HEK293 (cell line): ENCODE measurements at regions not wholly inside any gene's neighbourhood (a gene's known extent, or its start where the extent isn't known, plus 50 kb on each side); places are given as distances from the start of the nearest gene placed in this dataset.

Source experiments
- CTCF ChIA-PET: fragments of 350-600 bp; formaldehyde crosslinking; extraction: SDS; loops from one replicate; lab custom pipeline; 2021; ENCODE audit warnings: antibody characterized with exemption; lab: Yijun Ruan, JAX
- POLR2A ChIA-PET: fragments of 300-600 bp; formaldehyde crosslinking; extraction: SDS; loops from one replicate; lab custom pipeline; 2020; ENCODE audit warnings: antibody characterized with exemption, inconsistent platforms; lab: Yijun Ruan, JAX
- H3K27ac ChIP-seq: fragments of 200-500 bp; sonication (Bioruptor generic); 2 replicates; pipeline ENCODE4 v1.5.1; 2014; ENCODE audit warnings: low read depth, low read length, control low read depth, inconsistent platforms; ENCODE audit errors: extremely low read depth
- H3K36me3 ChIP-seq, 2 experiments: fragments of 200-500 bp in 1 of 2; sonication (Bioruptor generic) in 1 of 2; 1 replicate in 1 of 2; 2 replicates in 1 of 2; pipeline ENCODE4 v1.5.1; 2014 to 2017; ENCODE audit warnings: inconsistent platforms in 2 of 2, low read length in 2 of 2; ENCODE audit not compliant: control insufficient read depth in 2 of 2, insufficient read depth in 1 of 2
- H3K4me1 ChIP-seq: fragments of 200-500 bp; sonication (Bioruptor generic); 2 replicates; pipeline ENCODE4 v1.5.1; 2014; ENCODE audit warnings: mild to moderate bottlenecking, low read length, inconsistent platforms; ENCODE audit not compliant: control insufficient read depth, insufficient read depth
- H3K4me3 ChIP-seq: 2 replicates; pipeline ENCODE4 v1.5.1; 2011; ENCODE audit warnings: low read depth, mild to moderate bottlenecking, control low read depth, low read length, moderate library complexity
- H3K9me3 ChIP-seq: fragments of 200-500 bp; sonication (Bioruptor generic); 2 replicates; pipeline ENCODE4 v1.5.1; 2014; ENCODE audit warnings: low read depth, low read length, inconsistent platforms; ENCODE audit not compliant: control insufficient read depth, insufficient read depth
- ATF2 ChIP-seq: fragments of 450-650 bp; formaldehyde crosslinking; IDR thresholded peaks from 2 replicates; pipeline ENCODE4 v1.5.1; 2016; ENCODE audit warnings: missing biosample characterization, missing genetic modification characterization, low read depth
- ELK4 ChIP-seq: IDR thresholded peaks from 2 replicates; pipeline ENCODE4 v1.6.1; 2011; ENCODE audit warnings: mild to moderate bottlenecking, low read depth, low read length, borderline replicate concordance
- HOXA7 ChIP-seq: sonication (generic); formaldehyde crosslinking; IDR thresholded peaks from 2 replicates; pipeline ENCODE4 v1.8.1; 2022; ENCODE audit warnings: missing genetic modification reagents, borderline replicate concordance
- KLF16 ChIP-seq: fragments of 450-650 bp; formaldehyde crosslinking; IDR thresholded peaks from 2 replicates; pipeline ENCODE4 v1.5.1; 2017; ENCODE audit warnings: missing biosample characterization, missing genetic modification characterization
- OSR2 ChIP-seq: fragments of 450-650 bp; formaldehyde crosslinking; IDR thresholded peaks from 2 replicates; pipeline ENCODE4 v1.5.1; 2016; ENCODE audit warnings: missing biosample characterization, missing genetic modification characterization
- SCRT2 ChIP-seq: fragments of 450-650 bp; formaldehyde crosslinking; IDR thresholded peaks from 2 replicates; pipeline ENCODE4 v1.5.1; 2016; ENCODE audit warnings: missing biosample characterization, missing genetic modification characterization
- YY1 ChIP-seq: fragments of 450-650 bp; formaldehyde crosslinking; IDR thresholded peaks from 2 replicates; pipeline ENCODE4 v1.5.1; 2018; ENCODE audit warnings: missing biosample characterization, missing genetic modification characterization
- ZBTB17 ChIP-seq: fragments of 450-650 bp; formaldehyde crosslinking; IDR thresholded peaks from 2 replicates; pipeline ENCODE4 v1.5.1; 2016; ENCODE audit warnings: missing biosample characterization, missing genetic modification characterization
- ZBTB7A ChIP-seq: fragments of 450-650 bp; formaldehyde crosslinking; IDR thresholded peaks from 2 replicates; pipeline ENCODE4 v1.5.1; 2016; ENCODE audit warnings: low read depth, missing biosample characterization, missing genetic modification characterization
- ZBTB8A ChIP-seq: fragments of 450-650 bp; formaldehyde crosslinking; IDR thresholded peaks from 2 replicates; pipeline ENCODE4 v1.5.1; 2016; ENCODE audit warnings: missing biosample characterization, missing genetic modification characterization
- ZFP3 ChIP-seq: fragments of 450-650 bp; formaldehyde crosslinking; IDR thresholded peaks from 2 replicates; pipeline ENCODE4 v1.5.1; 2016; ENCODE audit warnings: low read depth, missing biosample characterization, missing genetic modification characterization
- ZNF133 ChIP-seq: fragments of 450-650 bp; formaldehyde crosslinking; IDR thresholded peaks from 2 replicates; pipeline ENCODE4 v1.5.1; 2016; ENCODE audit warnings: missing biosample characterization, missing genetic modification characterization
- ZNF157 ChIP-seq: fragments of 450-650 bp; formaldehyde crosslinking; IDR thresholded peaks from 2 replicates; pipeline ENCODE4 v1.5.1; 2016; ENCODE audit warnings: missing biosample characterization, missing genetic modification characterization
- ZNF169 ChIP-seq: fragments of 450-650 bp; formaldehyde crosslinking; IDR thresholded peaks from 2 replicates; pipeline ENCODE4 v1.5.1; 2016; ENCODE audit warnings: missing biosample characterization, missing genetic modification characterization
- ZNF184 ChIP-seq: fragments of 450-650 bp; IDR thresholded peaks from 2 replicates; pipeline ENCODE4 v1.5.1; 2018; ENCODE audit warnings: missing biosample characterization, mild to moderate bottlenecking, missing genetic modification characterization
- ZNF223 ChIP-seq: fragments of 450-650 bp; formaldehyde crosslinking; IDR thresholded peaks from 2 replicates; pipeline ENCODE4 v1.5.1; 2016; ENCODE audit warnings: missing biosample characterization, missing genetic modification characterization
- ZNF280C ChIP-seq: fragments of 450-650 bp; formaldehyde crosslinking; IDR thresholded peaks from 2 replicates; pipeline ENCODE4 v1.5.1; 2016; ENCODE audit warnings: missing biosample characterization, missing genetic modification characterization
- ZNF335 ChIP-seq: fragments of 450-650 bp; formaldehyde crosslinking; conservative IDR thresholded peaks from 2 replicates; pipeline ENCODE4 v1.5.1; 2016; ENCODE audit warnings: missing biosample characterization, missing genetic modification characterization
- ZNF501 ChIP-seq: fragments of 450-650 bp; formaldehyde crosslinking; IDR thresholded peaks from 2 replicates; pipeline ENCODE4 v1.5.1; 2016; ENCODE audit warnings: missing biosample characterization, missing genetic modification characterization
- ZNF518A ChIP-seq: fragments of 450-650 bp; formaldehyde crosslinking; conservative IDR thresholded peaks from 2 replicates; pipeline ENCODE4 v1.5.1; 2016; ENCODE audit warnings: low read depth, missing biosample characterization, missing genetic modification characterization
- ZNF571 ChIP-seq: fragments of 450-650 bp; formaldehyde crosslinking; IDR thresholded peaks from 2 replicates; pipeline ENCODE4 v1.5.0; 2017; ENCODE audit warnings: missing biosample characterization, missing genetic modification characterization
- ZNF580 ChIP-seq: fragments of 450-650 bp; formaldehyde crosslinking; IDR thresholded peaks from 2 replicates; pipeline ENCODE4 v1.5.1; 2016; ENCODE audit warnings: missing biosample characterization, missing genetic modification characterization
- ZNF654 ChIP-seq: fragments of 450-650 bp; formaldehyde crosslinking; IDR thresholded peaks from 2 replicates; pipeline ENCODE4 v1.5.1; 2016; ENCODE audit warnings: low read depth, missing biosample characterization, missing genetic modification characterization
- ZNF658 ChIP-seq: fragments of 450-650 bp; formaldehyde crosslinking; IDR thresholded peaks from 2 replicates; pipeline ENCODE4; 2016; ENCODE audit warnings: missing biosample characterization, missing genetic modification characterization
- ZNF660 ChIP-seq: fragments of 450-650 bp; IDR thresholded peaks from 2 replicates; pipeline ENCODE4 v1.5.1; 2018; ENCODE audit warnings: missing biosample characterization, mild to moderate bottlenecking, missing genetic modification characterization
- ZNF747 ChIP-seq: fragments of 450-650 bp; formaldehyde crosslinking; IDR thresholded peaks from 2 replicates; pipeline ENCODE4 v1.5.1; 2016; ENCODE audit warnings: missing biosample characterization, missing genetic modification characterization
- ZNF777 ChIP-seq: fragments of 450-650 bp; formaldehyde crosslinking; IDR thresholded peaks from 2 replicates; pipeline ENCODE4 v1.5.1; 2017; ENCODE audit warnings: missing biosample characterization, missing genetic modification characterization, borderline replicate concordance
- ZNF830 ChIP-seq: fragments of 450-650 bp; IDR thresholded peaks from 2 replicates; pipeline ENCODE4 v1.5.0; 2018; ENCODE audit warnings: missing biosample characterization, missing genetic modification characterization, low read depth, mild to moderate bottlenecking, moderate library complexity
- ZSCAN16 ChIP-seq: fragments of 450-650 bp; formaldehyde crosslinking; IDR thresholded peaks from 2 replicates; pipeline ENCODE4 v1.5.1; 2016; ENCODE audit warnings: missing biosample characterization, missing genetic modification characterization

- TF ChIP-seq ATF2 (no peak), ZBTB7A (no peak), ZBTB8A (tag by site-specific recombination) (no peak), ZNF660 (no peak), ZNF223 (tag by site-specific recombination) (no peak), ZNF169 (tag by site-specific recombination) (no peak), ZNF335 (tag by site-specific recombination) (no peak), ZNF654 (tag by site-specific recombination) (no peak), OSR2 (tag by site-specific recombination) (no peak), ZNF777 (no peak)
These were observed 118.7 kb upstream of the CDKN3 start (continued) for GRCh38 chr14:54278087-54278486.

GRCh38 chr14:54278665-54279295 lies 118.0 kb upstream of the CDKN3 start:
- POLR2A ChIA-PET = interaction anchor here (0.6 kb wide), 1 partner anchor 322 kb away, joined by 3 read pairs; the partner anchor contains the start of gene BMP4
- CTCF ChIA-PET = interaction anchor here (0.5 to 0.9 kb wide), 2 partner anchors 50 to 610 kb away, joined by 3 read pairs; no protein-coding TSS in a partner anchor

More at GRCh38 chr14:54278665-54279295, 118.0 kb upstream of the CDKN3 start:
- Histone ChIP-seq H3K36me3 (no peaks in the 10 kb centered on the region), H3K4me3 (no peak overlapping the region), H3K27ac (no peak overlapping the region), H3K4me1 (no peaks in the 10 kb centered on the region), H3K9me3 (no peaks in the 10 kb centered on the region)
- TF ChIP-seq SCRT2 (no peak), ZNF184 (tag by site-specific recombination) (no peak), ZNF280C (tag by site-specific recombination) (no peak), ZNF571 (no peak), ZFP3 (tag by site-specific recombination) (no peak), ZNF518A (tag by site-specific recombination) (no peak), ZNF501 (tag by site-specific recombination) (no peak), ZSCAN16 (no peak), ZNF169 (tag by site-specific recombination) (no peak), ELK4 (no peak), ZNF830 (tag by site-specific recombination) (no peak), YY1 (tag by site-specific recombination) (no peak), ZBTB17 (no peak), ZNF157 (tag by site-specific recombination) (no peak), ZNF580 (tag by site-specific recombination) (no peak), ZNF133 (no peak), KLF16 (tag by site-specific recombination) (no peak), ZNF658 (tag by site-specific recombination) (no peak), HOXA7 (CRISPR knock-in tag) (no peak), ZNF747 (tag by site-specific recombination) (no peak)
